ENCODE measurements at regions not wholly inside any gene's neighbourhood (a gene's known extent, or its start where the extent isn't known, plus 50 kb on each side); places are given as distances from the start of the nearest gene placed in this dataset.

DNA sequence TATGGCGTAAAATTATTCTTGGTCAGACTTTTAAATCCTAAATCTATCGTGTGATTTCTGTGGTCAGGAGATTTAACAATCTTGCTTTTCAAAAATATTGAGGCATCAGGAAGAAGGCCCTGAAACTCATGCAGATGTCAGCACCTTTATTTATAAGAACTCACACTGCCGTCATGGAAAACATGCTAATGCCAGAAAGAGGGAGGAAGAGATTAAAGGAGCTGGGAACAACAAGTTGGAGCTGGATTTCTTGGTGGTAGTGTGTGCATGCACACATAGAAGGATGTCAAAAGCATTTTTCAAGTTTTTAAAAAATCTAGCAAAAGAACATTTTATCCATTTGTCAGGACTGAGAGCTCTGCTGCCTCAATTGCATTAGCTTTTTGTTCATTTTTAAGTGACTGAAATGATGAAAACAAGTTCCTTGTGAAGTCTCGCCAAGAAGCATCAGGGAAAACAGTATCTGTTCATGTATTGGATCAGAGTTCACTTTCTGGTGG, 342.5 kb downstream of the SPRY2 start (continued):
- TF ChIP-seq, protein P1, sequence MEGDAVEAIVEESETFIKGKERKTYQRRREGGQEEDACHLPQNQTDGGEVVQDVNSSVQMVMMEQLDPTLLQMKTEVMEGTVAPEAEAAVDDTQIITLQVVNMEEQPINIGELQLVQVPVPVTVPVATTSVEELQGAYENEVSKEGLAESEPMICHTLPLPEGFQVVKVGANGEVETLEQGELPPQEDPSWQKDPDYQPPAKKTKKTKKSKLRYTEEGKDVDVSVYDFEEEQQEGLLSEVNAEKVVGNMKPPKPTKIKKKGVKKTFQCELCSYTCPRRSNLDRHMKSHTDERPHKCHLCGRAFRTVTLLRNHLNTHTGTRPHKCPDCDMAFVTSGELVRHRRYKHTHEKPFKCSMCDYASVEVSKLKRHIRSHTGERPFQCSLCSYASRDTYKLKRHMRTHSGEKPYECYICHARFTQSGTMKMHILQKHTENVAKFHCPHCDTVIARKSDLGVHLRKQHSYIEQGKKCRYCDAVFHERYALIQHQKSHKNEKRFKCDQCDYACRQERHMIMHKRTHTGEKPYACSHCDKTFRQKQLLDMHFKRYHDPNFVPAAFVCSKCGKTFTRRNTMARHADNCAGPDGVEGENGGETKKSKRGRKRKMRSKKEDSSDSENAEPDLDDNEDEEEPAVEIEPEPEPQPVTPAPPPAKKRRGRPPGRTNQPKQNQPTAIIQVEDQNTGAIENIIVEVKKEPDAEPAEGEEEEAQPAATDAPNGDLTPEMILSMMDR (IDR thresholded peaks at IDR 0.05; ENCODE audit: low read depth, low read length, missing input control): no peak
- no peak for TF ChIP-seq FOXA2 (IDR thresholded peaks at IDR 0.05)
- no peak for TF ChIP-seq RAD21 (IDR thresholded peaks at IDR 0.05)
- no peak for TF ChIP-seq FOXA1 (IDR thresholded peaks at IDR 0.05)

DNA sequence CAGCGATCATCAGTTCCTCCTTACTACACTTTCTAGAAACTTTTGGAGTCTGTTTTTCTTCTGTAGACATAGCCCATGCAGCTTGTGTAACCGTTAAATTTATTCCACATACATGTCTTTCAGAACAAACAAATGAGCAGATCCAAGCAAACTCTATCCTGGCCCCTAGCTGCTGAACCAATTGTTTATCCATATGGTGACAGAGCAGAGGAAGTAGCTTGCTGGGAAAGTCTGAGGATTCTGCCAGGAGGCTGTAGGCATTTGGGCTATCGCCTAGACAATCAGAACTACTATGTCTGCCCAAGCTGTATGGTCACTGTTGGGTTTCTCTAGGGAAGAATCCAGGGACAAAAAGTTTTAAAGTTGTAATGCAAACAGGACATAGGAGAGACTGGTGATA, 343.7 kb downstream of the SPRY2 start:
- Histone ChIP-seq H3K27ac (ENCODE audit: low read depth in 1 of 2, low read length in 2 of 2) (no peak overlapping the region), H3K9me3 (ENCODE audit: control insufficient read depth in 4 of 4, low read length in 3 of 4) (no peaks in the 10 kb centered on the region), H3K9ac (ENCODE audit: low read depth in 1 of 2, low read length in 2 of 2) (no peak overlapping the region), H3K4me3 (ENCODE audit: low read depth in 1 of 3, low read length in 3 of 3) (no peak overlapping the region), H3K27me3 (ENCODE audit: control insufficient read depth in 4 of 4, insufficient read depth in 4 of 4, low read length in 3 of 4) (no peaks in the 10 kb centered on the region), H3K4me1 (ENCODE audit: control insufficient read depth in 4 of 4, insufficient read depth in 4 of 4, low read length in 3 of 4) (peaks cover 0 to 9% (median 3%) of the 10 kb centered on the region in 4 donors), H3K36me3 (ENCODE audit: control insufficient read depth in 4 of 4, insufficient read depth in 3 of 4, low read depth in 1 of 4, low read length in 3 of 4) (no peaks in the 10 kb centered on the region)
- DNase-seq (ENCODE audit: low spot score): no peak
- TF ChIP-seq SP1 (IDR thresholded peaks at IDR 0.05) (no peak), TAF1 (conservative IDR thresholded peaks at IDR 0.05) (no peak), FOXA2 (IDR thresholded peaks at IDR 0.05) (no peak), HNF4A (conservative IDR thresholded peaks at IDR 0.05) (no peak), RAD21 (IDR thresholded peaks at IDR 0.05) (no peak), GABPA (IDR thresholded peaks at IDR 0.05 in 1 of 2, conservative IDR thresholded peaks at IDR 0.05 in 1 of 2) (no peak)
- whole genome bisulfite sequencing: 60% methylated on average over 3 of the region's 3 CpGs

DNA sequence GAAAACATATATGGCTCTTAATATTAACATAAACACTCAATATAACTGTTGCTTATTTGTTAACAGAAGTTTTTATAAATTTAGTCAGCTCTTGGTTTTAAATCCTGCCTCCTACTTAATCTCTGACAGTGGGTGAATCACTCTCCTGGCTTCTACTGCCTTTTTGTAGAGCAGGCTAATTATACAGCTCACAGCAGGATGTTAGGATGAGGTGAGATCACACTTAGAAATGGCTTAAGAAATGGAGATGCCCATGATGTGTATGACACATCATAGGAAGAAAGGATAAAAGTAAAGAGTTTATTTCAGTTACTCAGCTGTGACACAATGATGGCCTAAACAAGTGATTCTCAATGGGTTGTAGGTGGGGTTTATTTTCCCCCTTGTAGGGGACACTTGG, 345.6 kb downstream of the SPRY2 start:
- Histone ChIP-seq H3K27ac (ENCODE audit: low read depth in 1 of 2, low read length in 2 of 2) (no peak overlapping the region), H3K27me3 (ENCODE audit: control insufficient read depth in 4 of 4, insufficient read depth in 4 of 4, low read length in 3 of 4) (no peaks in the 10 kb centered on the region), H3K4me1 (ENCODE audit: control insufficient read depth in 4 of 4, insufficient read depth in 4 of 4, low read length in 3 of 4) (peaks cover 0 to 9% (median 3%) of the 10 kb centered on the region in 4 donors), H3K9ac (ENCODE audit: low read depth in 1 of 2, low read length in 2 of 2) (no peak overlapping the region), H3K9me3 (ENCODE audit: control insufficient read depth in 4 of 4, low read length in 3 of 4) (no peaks in the 10 kb centered on the region), H3K4me3 (ENCODE audit: low read depth in 1 of 3, low read length in 3 of 3) (no peak overlapping the region), H3K36me3 (ENCODE audit: control insufficient read depth in 4 of 4, insufficient read depth in 3 of 4, low read depth in 1 of 4, low read length in 3 of 4) (no peaks in the 10 kb centered on the region)
- TF ChIP-seq RXRA (IDR thresholded peaks at IDR 0.05) (no peak), SP1 (IDR thresholded peaks at IDR 0.05) (no peak), TAF1 (conservative IDR thresholded peaks at IDR 0.05) (no peak), YY1 (IDR thresholded peaks at IDR 0.05) (no peak), HNF4G (IDR thresholded peaks at IDR 0.05) (no peak), GABPA (IDR thresholded peaks at IDR 0.05 in 1 of 2, conservative IDR thresholded peaks at IDR 0.05 in 1 of 2) (no peak)
- TF ChIP-seq, protein P2, sequence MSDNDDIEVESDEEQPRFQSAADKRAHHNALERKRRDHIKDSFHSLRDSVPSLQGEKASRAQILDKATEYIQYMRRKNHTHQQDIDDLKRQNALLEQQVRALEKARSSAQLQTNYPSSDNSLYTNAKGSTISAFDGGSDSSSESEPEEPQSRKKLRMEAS (IDR thresholded peaks at IDR 0.05): no peak
- DNase-seq (ENCODE audit: low spot score): no peak

DNA sequence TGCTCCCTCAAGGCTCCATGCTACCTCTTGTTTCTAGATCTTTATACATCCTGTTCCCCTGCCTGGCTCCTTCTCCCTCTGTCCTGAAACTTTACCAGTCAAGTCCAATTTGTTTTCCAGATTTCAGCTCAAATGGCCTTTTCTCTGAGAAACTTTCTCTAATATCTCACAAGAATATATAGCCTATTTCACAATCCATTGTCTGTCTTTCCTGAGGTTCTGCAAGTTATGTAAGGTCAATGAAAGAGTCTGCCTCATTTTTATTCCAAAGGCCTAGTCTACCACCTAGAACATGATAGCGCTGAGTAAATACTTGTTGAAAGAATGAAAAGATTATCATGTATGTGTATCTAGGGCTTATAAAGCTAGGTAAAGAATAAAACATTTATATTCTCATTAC, 348.8 kb downstream of the SPRY2 start:
- Histone ChIP-seq H3K27ac (ENCODE audit: low read depth in 1 of 2, low read length in 2 of 2) (no peak overlapping the region), H3K9me3 (ENCODE audit: control insufficient read depth in 4 of 4, low read length in 3 of 4) (no peaks in the 10 kb centered on the region), H3K36me3 (ENCODE audit: control insufficient read depth in 4 of 4, insufficient read depth in 3 of 4, low read depth in 1 of 4, low read length in 3 of 4) (no peaks in the 10 kb centered on the region), H3K9ac (ENCODE audit: low read depth in 1 of 2, low read length in 2 of 2) (no peak overlapping the region), H3K4me1 (ENCODE audit: control insufficient read depth in 4 of 4, insufficient read depth in 4 of 4, low read length in 3 of 4) (no peaks in the 10 kb centered on the region), H3K4me3 (ENCODE audit: low read depth in 1 of 3, low read length in 3 of 3) (no peak overlapping the region), H3K27me3 (ENCODE audit: control insufficient read depth in 4 of 4, insufficient read depth in 4 of 4, low read length in 3 of 4) (no peaks in the 10 kb centered on the region)
- WGBS: 96% methylated on average over 1 of the region's 1 CpG
- no peak for TF ChIP-seq TAF1 (conservative IDR thresholded peaks at IDR 0.05)
- TF ChIP-seq, protein P3, sequence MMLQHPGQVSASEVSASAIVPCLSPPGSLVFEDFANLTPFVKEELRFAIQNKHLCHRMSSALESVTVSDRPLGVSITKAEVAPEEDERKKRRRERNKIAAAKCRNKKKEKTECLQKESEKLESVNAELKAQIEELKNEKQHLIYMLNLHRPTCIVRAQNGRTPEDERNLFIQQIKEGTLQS (IDR thresholded peaks at IDR 0.05): no peak
- no peak for TF ChIP-seq SP1 (IDR thresholded peaks at IDR 0.05)
- no peak for DNase-seq (ENCODE audit: low spot score)

All from liver (tissue), 8 donors.